Psoas muscle (tissue), 7 donors: ENCODE measurements at regions not wholly inside any gene's neighbourhood (a gene's known extent, or its start where the extent isn't known, plus 50 kb on each side); places are given as distances from the start of the nearest gene placed in this dataset.
"Not testable (repeated sequence)": the region's sequence is repeated elsewhere in the genome, so short reads cannot be mapped to it uniquely, and the experiment has no call there.

Experiments used
- ATAC-seq, 4 donors: fragments of 200-7000 bp; cut with Tn5 transposase; one replicate each; pipeline ENCODE4 v1.9.1; 2020; ENCODE audit warnings: moderate library complexity in 3 of 4, mild to moderate bottlenecking in 2 of 4
- DNase-seq, 2 donors: peaks; one replicate each; pipeline ENCODE4 v3.0.0-alpha.2; 2020
- H3K27ac ChIP-seq: fragments of 200-600 bp; one replicate; pipeline ENCODE4 v1.8.0; 2022
- H3K27me3 ChIP-seq, 3 donors: fragments of 200-600 bp in 1 of 3; one replicate each; pipeline versions ENCODE4 v1.6.1 to v1.8.0; 2013 to 2022; ENCODE audit warnings: low read length in 2 of 3, mild to moderate bottlenecking in 2 of 3, moderate library complexity in 1 of 3; ENCODE audit not compliant: insufficient read depth in 3 of 3
- H3K36me3 ChIP-seq, 2 donors: fragments of 200-600 bp in 1 of 2; one replicate each; pipeline versions ENCODE4 v1.6.1 to v1.8.0; 2013 to 2022; ENCODE audit warnings: low read depth in 1 of 2, mild to moderate bottlenecking in 1 of 2, moderate library complexity in 1 of 2; ENCODE audit not compliant: insufficient read depth in 1 of 2
- H3K4me1 ChIP-seq: fragments of 200-600 bp; one replicate; pipeline ENCODE4 v1.8.0; 2022
- H3K4me3 ChIP-seq: fragments of 200-600 bp; one replicate; pipeline ENCODE4 v1.8.0; 2022; ENCODE audit warnings: mild to moderate bottlenecking
- H3K9me3 ChIP-seq: fragments of 200-600 bp; one replicate; pipeline ENCODE4 v1.8.0; 2022
- WGBS, 3 donors: extraction: QIAGEN DNeasy Blood & Tissue Kit; methylation state at CpG; one replicate each; pipeline versions ENCODE4 v1.1.6 to v1.1.7; 2013; 5-methylcytosine and 5-hydroxymethylcytosine counted together
- intact Hi-C, 2 donors: fragments of 100-400 bp; cut with DNase I; formaldehyde crosslinking; loops; one replicate each; pipeline versions ENCODE4 v1.11.0 to v1.14.2; 2022
- TF ChIP-seq, protein P1 (sequence below): fragments of 200-600 bp; IDR thresholded peaks from one replicate; pipeline ENCODE4 v1.8.0; 2022; ENCODE audit warnings: antibody characterized with exemption
- donor health status: healthy with polysubstance abuse.
- donor health status: DM: no; HTN: no; CAD: no; lungs with moderate emphysema.
- donor health status: Bipolar disorder and iron deficiency.
- donor health status: healthy.
- donor health status: DM: yes; HTN: yes; CAD: no.
- donor health status: DM: no; HTN: no; CAD: no.
- donor health status: DM: yes; HTN: yes; CAD: no.

DNA sequence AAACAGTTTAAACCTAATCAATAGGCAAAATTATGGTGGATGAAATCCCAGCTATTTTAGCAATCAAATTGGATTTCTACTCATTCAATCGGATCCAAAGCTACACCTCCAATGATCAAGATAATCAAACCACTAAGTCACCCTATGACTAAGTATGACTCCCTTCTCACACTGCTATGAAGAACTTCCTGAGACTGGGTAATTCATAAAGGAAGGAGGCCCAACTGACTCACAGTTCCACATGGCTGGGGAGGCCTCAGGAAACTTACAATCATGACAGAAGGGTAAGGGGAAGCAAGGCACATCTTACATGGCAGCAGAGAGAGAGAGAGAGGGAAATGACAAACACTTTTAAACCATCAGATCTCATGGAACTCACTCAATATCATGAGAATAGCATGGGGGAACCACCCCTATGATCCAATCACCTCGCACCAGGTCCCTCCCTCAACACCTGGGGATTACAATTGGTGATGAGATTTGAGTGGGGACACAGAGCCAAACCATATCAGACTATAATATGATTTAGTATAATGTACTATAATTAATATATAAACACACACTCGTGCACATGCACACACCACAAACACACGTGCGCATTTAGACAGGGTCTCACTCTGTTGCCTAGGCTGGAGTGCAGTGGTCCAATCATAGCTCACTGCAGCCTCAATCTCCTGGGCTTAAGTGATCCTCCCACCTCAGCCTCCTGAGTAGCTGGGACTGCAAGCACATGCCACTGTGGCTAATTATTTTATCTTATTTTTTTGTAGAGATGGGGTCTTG is 213.6 kb upstream of the FOXK1 start:
- DNase-seq (no peak), ATAC-seq (no peak)
- Histone ChIP-seq H3K4me3 (no peak overlapping the region), H3K36me3 (no peaks in the 10 kb centered on the region), H3K27me3 (peaks cover 0 to 4% (median 0%) of the 10 kb centered on the region in 3 donors), H3K9me3 (no peaks in the 10 kb centered on the region), H3K4me1 (no peaks in the 10 kb centered on the region), H3K27ac (no peak overlapping the region)
- TF ChIP-seq, protein P1, sequence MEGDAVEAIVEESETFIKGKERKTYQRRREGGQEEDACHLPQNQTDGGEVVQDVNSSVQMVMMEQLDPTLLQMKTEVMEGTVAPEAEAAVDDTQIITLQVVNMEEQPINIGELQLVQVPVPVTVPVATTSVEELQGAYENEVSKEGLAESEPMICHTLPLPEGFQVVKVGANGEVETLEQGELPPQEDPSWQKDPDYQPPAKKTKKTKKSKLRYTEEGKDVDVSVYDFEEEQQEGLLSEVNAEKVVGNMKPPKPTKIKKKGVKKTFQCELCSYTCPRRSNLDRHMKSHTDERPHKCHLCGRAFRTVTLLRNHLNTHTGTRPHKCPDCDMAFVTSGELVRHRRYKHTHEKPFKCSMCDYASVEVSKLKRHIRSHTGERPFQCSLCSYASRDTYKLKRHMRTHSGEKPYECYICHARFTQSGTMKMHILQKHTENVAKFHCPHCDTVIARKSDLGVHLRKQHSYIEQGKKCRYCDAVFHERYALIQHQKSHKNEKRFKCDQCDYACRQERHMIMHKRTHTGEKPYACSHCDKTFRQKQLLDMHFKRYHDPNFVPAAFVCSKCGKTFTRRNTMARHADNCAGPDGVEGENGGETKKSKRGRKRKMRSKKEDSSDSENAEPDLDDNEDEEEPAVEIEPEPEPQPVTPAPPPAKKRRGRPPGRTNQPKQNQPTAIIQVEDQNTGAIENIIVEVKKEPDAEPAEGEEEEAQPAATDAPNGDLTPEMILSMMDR, result no peak
- intact Hi-C loops, result loop anchor here in 1 of 2 donors (10.0 kb wide), 1 partner anchor 304 kb away; no protein-coding TSS in a partner anchor
- 78 to 94% (median 85%) methylated on average over 5 of the region's 5 CpGs for WGBS, 3 donors

DNA sequence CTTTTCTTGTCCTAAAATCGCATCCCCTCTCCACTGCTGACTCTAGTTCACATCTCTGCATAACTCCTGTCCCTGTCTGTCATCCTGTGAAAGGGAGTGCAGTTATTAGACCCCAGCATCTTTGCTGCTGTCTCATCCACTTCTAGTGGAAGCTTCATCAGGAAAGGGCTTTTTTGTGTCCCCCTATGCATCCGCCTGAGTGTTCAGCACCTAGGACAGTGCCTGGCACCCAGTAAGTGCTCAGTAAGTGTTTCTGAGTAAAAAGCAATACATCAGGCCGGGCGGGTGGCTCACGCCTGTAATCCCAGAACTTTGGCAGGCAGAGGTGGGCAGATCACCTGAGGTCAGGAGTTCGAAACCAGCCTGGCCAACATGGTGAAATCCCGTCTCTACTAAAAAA is 211.8 kb upstream of the FOXK1 start:
- Histone ChIP-seq H3K27me3 (peaks cover 0 to 4% (median 0%) of the 10 kb centered on the region in 3 donors), H3K27ac (no peak overlapping the region), H3K4me3 (no peak overlapping the region), H3K4me1 (no peaks in the 10 kb centered on the region), H3K36me3 (no peaks in the 10 kb centered on the region), H3K9me3 (no peaks in the 10 kb centered on the region)
- 39 to 44% (median 40%) methylated on average over 7 of the region's 7 CpGs for WGBS, 3 donors
- intact Hi-C loops, result no loop called here
- TF ChIP-seq, protein P1, result no peak
- no peak for DNase-seq
- ATAC-seq, result no peak

DNA sequence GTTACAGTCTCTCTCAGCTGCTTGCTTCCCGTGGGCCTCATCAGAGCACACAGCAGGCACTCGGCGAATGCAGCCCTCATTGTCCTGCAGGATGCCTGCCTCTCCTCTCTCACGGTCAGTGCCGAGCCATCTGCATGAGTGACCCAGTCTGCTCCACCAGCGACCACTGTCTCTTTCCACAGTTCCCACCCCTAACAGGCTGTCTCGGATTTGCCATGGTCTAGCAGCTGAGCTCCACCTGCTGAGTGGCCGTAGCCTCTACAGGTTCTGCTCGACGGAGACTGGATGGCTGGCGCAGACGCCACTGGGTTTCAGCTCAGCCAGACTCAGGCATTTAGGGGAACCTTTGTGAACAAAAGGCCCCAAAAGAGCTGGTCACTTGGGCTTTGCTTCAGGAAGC is 209.4 kb upstream of the FOXK1 start:
- TF ChIP-seq, protein P1, result no peak
- Histone ChIP-seq H3K36me3 (no peaks in the 10 kb centered on the region), H3K4me1 (no peaks in the 10 kb centered on the region), H3K4me3 (no peak overlapping the region), H3K27ac (peak overlapping the region; percentile 41), H3K27me3 (peaks cover 0 to 4% (median 0%) of the 10 kb centered on the region in 3 donors), H3K9me3 (no peaks in the 10 kb centered on the region)
- 17 to 23% (median 19%) methylated on average over 12 of the region's 12 CpGs for WGBS, 3 donors
- ATAC-seq (no peak), DNase-seq (no peak)
- intact Hi-C loops, result no loop called here

DNA sequence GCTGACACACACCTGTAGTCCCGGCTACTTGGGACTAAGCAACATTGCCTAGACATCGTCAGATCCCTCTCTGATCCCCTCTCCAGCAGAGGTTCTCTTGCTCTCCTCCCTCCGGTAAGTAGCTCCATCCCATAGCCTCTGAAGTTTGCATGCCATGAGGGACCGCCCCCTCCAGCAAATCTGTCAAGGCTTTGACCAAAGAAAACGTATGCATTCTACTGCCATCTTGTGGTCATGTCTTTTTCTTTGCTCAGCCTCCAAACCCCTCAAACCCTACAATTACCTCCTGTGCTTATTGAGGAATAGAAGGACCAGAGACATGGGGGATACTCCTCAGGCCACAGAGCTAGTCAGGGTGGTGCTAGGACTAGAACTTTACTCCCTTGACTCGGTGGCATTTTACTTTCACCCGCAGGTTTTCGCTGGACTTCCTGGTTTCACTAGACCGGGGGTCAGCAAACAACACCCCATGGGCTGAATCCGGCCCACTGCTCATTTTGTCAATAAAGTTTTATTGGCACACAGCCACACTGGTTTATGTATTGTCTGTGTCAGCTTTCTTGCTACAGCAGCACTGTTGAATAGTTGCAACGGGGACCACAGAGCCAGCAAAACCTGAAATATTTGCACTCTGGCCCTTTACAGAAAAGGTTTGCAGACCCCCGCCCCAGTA is 202.6 kb upstream of the FOXK1 start:
- ATAC-seq, result no peak
- TF ChIP-seq, protein P1, result peak; percentile 15
- Histone ChIP-seq H3K27me3 (no peaks in the 10 kb centered on the region), H3K4me1 (no peaks in the 10 kb centered on the region), H3K36me3 (no peaks in the 10 kb centered on the region), H3K4me3 (no peak overlapping the region), H3K27ac (no peak overlapping the region), H3K9me3 (no peaks in the 10 kb centered on the region)
- peak in 1 of 2 donors; percentile 23 for DNase-seq
- intact Hi-C loops, result no loop called here
- 51 to 59% (median 59%) methylated on average over 12 of the region's 12 CpGs for WGBS, 3 donors

DNA sequence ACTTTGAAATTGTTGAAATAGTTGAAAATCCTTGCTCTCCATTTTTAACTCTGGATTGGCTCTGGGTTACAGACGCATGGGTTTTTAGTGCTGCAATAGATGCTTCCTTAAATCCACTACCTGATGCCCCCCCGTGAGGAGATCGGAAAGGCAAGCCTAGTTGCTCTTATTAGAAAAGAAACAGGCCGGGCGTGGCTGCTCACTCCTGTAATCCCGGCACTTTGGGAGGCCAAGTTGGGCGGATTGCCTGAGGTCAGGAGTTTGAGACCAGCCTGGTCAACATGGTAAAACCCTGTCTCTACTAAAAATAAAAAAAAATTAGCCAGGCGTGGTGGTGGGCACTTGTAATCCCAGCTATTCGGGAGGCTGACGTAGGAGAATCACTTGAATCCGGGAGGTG is 202.0 kb upstream of the FOXK1 start:
- H3K4me1 ChIP-seq, ATAC-seq, intact Hi-C loops, H3K27ac ChIP-seq, H3K27me3 ChIP-seq, H3K4me3 ChIP-seq, H3K9me3 ChIP-seq, DNase-seq, H3K36me3 ChIP-seq: not testable (repeated sequence)
- 92 to 93% (median 93%) methylated on average over 11 of the region's 11 CpGs for WGBS, 3 donors
